GM12864 (cell line): ENCODE measurements at regions not wholly inside any gene's neighbourhood (a gene's known extent, or its start where the extent isn't known, plus 50 kb on each side); places are given as distances from the start of the nearest gene placed in this dataset.

Experiments
- DNase-seq: peaks from one replicate; pipeline ENCODE4 v3.0.0-alpha.2; 2011; ENCODE audit warnings: low read depth
- H3K4me3 ChIP-seq: 2 replicates; pipeline ENCODE4 v1.5.1; 2011; ENCODE audit warnings: mild to moderate bottlenecking, low read depth, low read length, control low read depth
- TF ChIP-seq, protein P1 (sequence below): IDR thresholded peaks from 2 replicates; pipeline ENCODE4 v1.5.1; 2011; ENCODE audit warnings: low read depth, mild to moderate bottlenecking, moderate library complexity, low read length, control low read depth, inconsistent platforms; ENCODE audit errors: missing control alignments

DNA sequence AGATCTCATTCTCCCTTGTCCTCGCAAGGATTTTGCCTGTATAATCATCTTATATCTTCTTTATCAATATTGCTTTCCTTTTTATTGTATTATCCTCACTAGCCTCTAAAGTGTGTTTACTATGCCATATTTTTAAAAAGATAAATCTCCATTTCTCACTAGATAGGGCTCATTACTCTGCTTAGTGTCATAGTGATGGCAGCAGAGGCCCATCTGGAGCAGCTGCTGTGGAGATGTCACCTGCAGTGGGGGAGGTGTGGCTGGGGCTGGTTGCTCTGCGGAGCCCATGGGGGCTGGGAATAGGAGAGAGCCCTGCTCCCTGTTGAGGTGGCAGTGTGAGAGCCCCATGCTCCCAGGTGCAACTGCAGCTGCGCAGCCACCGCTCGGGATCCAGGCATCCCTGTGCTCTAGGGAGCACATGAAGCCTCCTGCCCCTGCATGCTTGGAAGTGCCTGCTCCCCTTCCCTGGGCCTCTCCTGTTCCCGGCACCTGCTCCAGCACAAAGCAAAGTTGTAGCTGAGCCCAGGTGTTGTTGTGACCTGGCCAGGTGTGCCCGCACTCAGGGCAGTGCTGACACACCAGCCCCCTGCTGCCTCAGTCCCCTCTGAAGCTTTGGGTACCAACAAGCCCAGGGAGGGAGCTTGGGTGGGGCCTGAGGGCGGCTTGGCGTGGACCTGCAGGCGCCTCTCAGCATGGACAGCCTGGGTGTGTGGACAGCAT lies 144.6 kb upstream of the MRPS30 start:
- TF ChIP-seq, protein P1, sequence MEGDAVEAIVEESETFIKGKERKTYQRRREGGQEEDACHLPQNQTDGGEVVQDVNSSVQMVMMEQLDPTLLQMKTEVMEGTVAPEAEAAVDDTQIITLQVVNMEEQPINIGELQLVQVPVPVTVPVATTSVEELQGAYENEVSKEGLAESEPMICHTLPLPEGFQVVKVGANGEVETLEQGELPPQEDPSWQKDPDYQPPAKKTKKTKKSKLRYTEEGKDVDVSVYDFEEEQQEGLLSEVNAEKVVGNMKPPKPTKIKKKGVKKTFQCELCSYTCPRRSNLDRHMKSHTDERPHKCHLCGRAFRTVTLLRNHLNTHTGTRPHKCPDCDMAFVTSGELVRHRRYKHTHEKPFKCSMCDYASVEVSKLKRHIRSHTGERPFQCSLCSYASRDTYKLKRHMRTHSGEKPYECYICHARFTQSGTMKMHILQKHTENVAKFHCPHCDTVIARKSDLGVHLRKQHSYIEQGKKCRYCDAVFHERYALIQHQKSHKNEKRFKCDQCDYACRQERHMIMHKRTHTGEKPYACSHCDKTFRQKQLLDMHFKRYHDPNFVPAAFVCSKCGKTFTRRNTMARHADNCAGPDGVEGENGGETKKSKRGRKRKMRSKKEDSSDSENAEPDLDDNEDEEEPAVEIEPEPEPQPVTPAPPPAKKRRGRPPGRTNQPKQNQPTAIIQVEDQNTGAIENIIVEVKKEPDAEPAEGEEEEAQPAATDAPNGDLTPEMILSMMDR, result no peak
- no peak for DNase-seq
- no peak overlapping the region for H3K4me3 ChIP-seq

- no peak for DNase-seq
- H3K4me3 ChIP-seq, result no peak overlapping the region
- TF ChIP-seq, protein P1, result no peak
Measured at GRCh38 chr5:44661851-44662250, 146.9 kb upstream of the MRPS30 start.

- TF ChIP-seq, protein P1, result no peak
- DNase-seq, result no peak
- no peak overlapping the region for H3K4me3 ChIP-seq
Measured at GRCh38 chr5:44660251-44660650, 148.5 kb upstream of the MRPS30 start.

- no peak overlapping the region for H3K4me3 ChIP-seq
- DNase-seq, result no peak
- TF ChIP-seq, protein P1, result no peak
Measured at GRCh38 chr5:44659334-44659733, 149.4 kb upstream of the MRPS30 start.

GRCh38 chr5:44652674-44653073 lies 156.1 kb upstream of the MRPS30 start:
- H3K4me3 ChIP-seq, result no peak overlapping the region
- no peak for DNase-seq
- TF ChIP-seq, protein P1, result no peak

- H3K4me3 ChIP-seq, result no peak overlapping the region
- no peak for DNase-seq
- TF ChIP-seq, protein P1, result no peak
Measured at GRCh38 chr5:44646016-44646415, 162.7 kb upstream of the MRPS30 start.

DNA sequence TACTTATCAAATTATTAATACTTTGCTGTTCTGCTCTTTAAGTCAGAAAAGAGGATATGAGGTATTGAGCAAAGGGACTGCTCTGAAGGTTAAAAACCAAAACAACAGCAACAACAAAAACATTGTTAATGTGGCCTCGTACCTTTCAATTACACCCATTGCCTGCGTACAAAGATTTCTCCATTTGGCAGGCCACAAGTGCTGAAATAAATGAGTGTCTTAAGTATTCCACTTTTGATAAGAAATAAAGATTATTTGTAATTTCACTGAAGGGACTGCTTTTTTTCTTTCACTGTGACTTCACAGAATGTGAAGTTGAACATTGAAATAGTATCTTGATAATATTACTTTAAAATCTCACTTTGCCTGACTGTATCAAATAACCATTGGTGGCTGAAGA lies 163.2 kb upstream of the MRPS30 start:
- DNase-seq, result no peak
- TF ChIP-seq, protein P1, result no peak
- no peak overlapping the region for H3K4me3 ChIP-seq
